IPS DF 6.9 (cell line): ENCODE measurements at regions not wholly inside any gene's neighbourhood (a gene's known extent, or its start where the extent isn't known, plus 50 kb on each side); places are given as distances from the start of the nearest gene placed in this dataset.

Source experiments
- DNase-seq: peaks from one replicate; pipeline ENCODE4 v3.0.0-alpha.2; 2013; ENCODE audit warnings: low read depth, low spot score
- H3K27ac ChIP-seq: one replicate; pipeline ENCODE4 v1.5.1; 2013; ENCODE audit warnings: low read length, control low read depth
- H3K27me3 ChIP-seq: 2 replicates; pipeline ENCODE4 v1.6.1; 2013; ENCODE audit warnings: mild to moderate bottlenecking, low read length; ENCODE audit not compliant: control insufficient read depth, insufficient read depth
- H3K36me3 ChIP-seq: 2 replicates; pipeline ENCODE4 v1.6.1; 2013; ENCODE audit warnings: low read length; ENCODE audit not compliant: control insufficient read depth, insufficient read depth
- H3K4me1 ChIP-seq: 2 replicates; pipeline ENCODE4 v1.6.1; 2013; ENCODE audit warnings: low read length; ENCODE audit not compliant: control insufficient read depth, insufficient read depth
- H3K4me3 ChIP-seq: 2 replicates; pipeline ENCODE4 v1.5.1; 2013; ENCODE audit warnings: mild to moderate bottlenecking, low read length
- H3K9me3 ChIP-seq: 2 replicates; pipeline ENCODE4 v1.6.1; 2013; ENCODE audit warnings: low read length, inconsistent platforms; ENCODE audit not compliant: control insufficient read depth, insufficient read depth
- whole genome bisulfite sequencing: extraction: QIAGEN DNeasy Blood & Tissue Kit; methylation state at CpG from one replicate; pipeline ENCODE4 v1.1.7; 2013; ENCODE audit warnings: mixed read lengths, missing lambda C conversion rate; ENCODE audit not compliant: insufficient read length, insufficient coverage; 5-methylcytosine and 5-hydroxymethylcytosine counted together

DNA sequence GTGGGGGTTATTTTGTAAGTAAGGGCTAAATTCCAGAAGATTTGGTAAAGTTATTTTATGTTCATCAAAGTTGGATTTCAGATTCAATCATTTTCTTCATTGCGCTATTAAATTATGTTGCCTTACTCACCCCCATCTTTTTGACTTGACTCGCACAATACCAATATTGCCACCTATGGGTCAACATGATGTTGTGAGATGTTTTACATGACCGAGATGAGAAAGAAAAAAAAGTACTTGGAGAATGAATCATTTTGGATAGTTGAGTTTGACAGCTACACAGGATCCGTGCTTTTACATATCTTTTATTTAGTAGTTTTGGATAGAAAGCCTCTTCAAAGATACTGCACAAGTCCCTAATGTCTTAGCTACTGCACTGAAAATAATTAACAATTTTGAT, 224.2 kb upstream of the EMCN start:
- Histone ChIP-seq H3K4me3 (no peak overlapping the region), H3K4me1 (no peaks in the 10 kb centered on the region), H3K27ac (no peak overlapping the region), H3K36me3 (no peaks in the 10 kb centered on the region), H3K9me3 (no peaks in the 10 kb centered on the region), H3K27me3 (no peaks in the 10 kb centered on the region)
- DNase-seq, result no peak
- no CpG with 5 or more reads among the region's 4 CpGs for WGBS

- WGBS, result no CpG with 5 or more reads among the region's 2 CpGs
Measured at GRCh38 chr4:100739426-100739825, 221.6 kb upstream of the EMCN start.

GRCh38 chr4:100738196-100739165, 220.7 kb upstream of the EMCN start:
- H3K27me3 ChIP-seq, result no peaks in the 10 kb centered on the region
- no peak overlapping the region for H3K27ac ChIP-seq
- DNase-seq, result no peak
- H3K4me3 ChIP-seq, result no peak overlapping the region
- no peaks in the 10 kb centered on the region for H3K4me1 ChIP-seq
- H3K36me3 ChIP-seq, result no peaks in the 10 kb centered on the region
- no peaks in the 10 kb centered on the region for H3K9me3 ChIP-seq
- WGBS, result no CpG with 5 or more reads among the region's 7 CpGs

More at GRCh38 chr4:100739426-100739825, 221.6 kb upstream of the EMCN start:
- H3K27ac ChIP-seq, result no peak overlapping the region
- H3K36me3 ChIP-seq, result no peaks in the 10 kb centered on the region
- H3K4me3 ChIP-seq, result no peak overlapping the region
- no peaks in the 10 kb centered on the region for H3K27me3 ChIP-seq
- H3K4me1 ChIP-seq, result no peaks in the 10 kb centered on the region
- H3K9me3 ChIP-seq, result no peaks in the 10 kb centered on the region
- DNase-seq, result no peak

- Histone ChIP-seq H3K36me3 (no peaks in the 10 kb centered on the region), H3K4me3 (no peak overlapping the region), H3K27me3 (no peaks in the 10 kb centered on the region), H3K27ac (no peak overlapping the region), H3K9me3 (no peaks in the 10 kb centered on the region), H3K4me1 (no peaks in the 10 kb centered on the region)
- no peak for DNase-seq
- WGBS, result no CpG with 5 or more reads among the region's 2 CpGs
Measured at GRCh38 chr4:100736641-100737451, 219.0 kb upstream of the EMCN start.

DNA sequence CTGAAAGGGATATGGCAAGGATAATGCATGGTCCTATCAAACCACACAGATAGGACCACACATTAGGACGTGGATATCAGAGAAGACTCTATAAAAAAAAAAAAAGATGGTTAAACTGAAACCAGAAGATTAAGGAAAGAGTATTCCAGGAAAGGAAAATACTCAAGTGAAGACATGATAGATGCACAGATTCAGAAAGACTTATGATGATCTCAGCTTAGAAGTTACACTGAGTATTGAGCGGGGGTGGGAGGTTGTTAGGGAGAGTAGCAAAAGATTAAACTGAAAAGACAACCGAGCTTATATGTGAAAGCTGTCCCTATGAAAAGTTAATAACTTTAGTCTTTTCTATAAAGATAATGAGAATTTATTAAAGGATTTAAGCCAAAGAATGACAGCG, 211.0 kb upstream of the EMCN start:
- Histone ChIP-seq H3K27ac (no peak overlapping the region), H3K27me3 (no peaks in the 10 kb centered on the region), H3K9me3 (no peaks in the 10 kb centered on the region), H3K36me3 (no peaks in the 10 kb centered on the region), H3K4me1 (no peaks in the 10 kb centered on the region), H3K4me3 (no peak overlapping the region)
- 100% methylated on average over 1 of the region's 4 CpGs for WGBS
- DNase-seq, result no peak

GRCh38 chr4:100722866-100723459, 205.1 kb upstream of the EMCN start:
- Histone ChIP-seq H3K4me3 (no peak overlapping the region), H3K4me1 (no peaks in the 10 kb centered on the region), H3K9me3 (no peaks in the 10 kb centered on the region), H3K27ac (no peak overlapping the region), H3K36me3 (no peaks in the 10 kb centered on the region), H3K27me3 (no peaks in the 10 kb centered on the region)
- no peak for DNase-seq
- WGBS, result no CpG with 5 or more reads among the region's 3 CpGs

DNA sequence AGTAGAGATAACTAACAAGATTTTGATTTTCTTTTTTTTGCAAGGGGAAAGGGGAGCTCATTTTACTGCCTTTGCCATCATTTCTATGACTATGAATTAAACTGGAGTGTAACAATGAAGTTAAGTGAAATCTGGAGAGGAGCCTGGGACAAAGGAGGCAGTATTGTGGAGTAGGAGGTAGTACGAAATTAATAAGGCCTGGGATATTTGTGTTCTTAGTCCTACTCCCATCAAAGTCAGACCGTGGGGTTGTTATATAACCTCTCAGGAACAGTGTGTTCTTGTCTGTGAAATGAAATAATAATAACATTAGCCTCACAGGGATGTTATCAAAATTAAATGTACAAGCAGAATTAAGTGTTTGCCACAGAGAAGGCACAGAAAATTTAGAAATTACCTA, 204.3 kb upstream of the EMCN start:
- no CpG with 5 or more reads among the region's 2 CpGs for WGBS
- Histone ChIP-seq H3K27ac (no peak overlapping the region), H3K4me3 (no peak overlapping the region), H3K27me3 (no peaks in the 10 kb centered on the region), H3K36me3 (no peaks in the 10 kb centered on the region), H3K9me3 (no peaks in the 10 kb centered on the region), H3K4me1 (no peaks in the 10 kb centered on the region)
- DNase-seq, result no peak

DNA sequence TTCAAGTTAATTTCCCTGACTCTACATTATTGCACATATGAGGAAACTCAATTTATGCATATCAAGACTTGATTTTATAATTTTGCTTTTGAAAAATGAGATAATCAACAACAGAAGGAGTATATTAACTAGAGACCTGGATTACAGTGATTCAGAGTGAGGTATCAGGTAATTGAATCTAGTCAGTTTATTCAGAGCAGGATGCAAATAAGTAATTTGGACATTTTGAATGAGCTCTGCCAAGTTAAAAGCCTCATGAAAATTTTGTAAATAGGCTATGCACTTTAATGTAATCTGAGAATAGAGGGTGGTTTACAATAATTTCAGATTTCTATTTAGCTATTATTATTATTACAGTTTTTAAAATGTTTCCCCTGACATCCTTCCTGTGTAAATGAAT, 203.7 kb upstream of the EMCN start:
- Histone ChIP-seq H3K36me3 (no peaks in the 10 kb centered on the region), H3K27ac (no peak overlapping the region), H3K9me3 (no peaks in the 10 kb centered on the region), H3K4me3 (no peak overlapping the region), H3K27me3 (no peaks in the 10 kb centered on the region), H3K4me1 (no peaks in the 10 kb centered on the region)
- DNase-seq, result no peak

GRCh38 chr4:100721077-100721476, 203.3 kb upstream of the EMCN start:
- Histone ChIP-seq H3K27me3 (no peaks in the 10 kb centered on the region), H3K9me3 (no peaks in the 10 kb centered on the region), H3K4me3 (no peak overlapping the region), H3K4me1 (no peaks in the 10 kb centered on the region), H3K27ac (no peak overlapping the region), H3K36me3 (no peaks in the 10 kb centered on the region)
- no CpG with 5 or more reads among the region's 2 CpGs for WGBS
- no peak for DNase-seq

DNA sequence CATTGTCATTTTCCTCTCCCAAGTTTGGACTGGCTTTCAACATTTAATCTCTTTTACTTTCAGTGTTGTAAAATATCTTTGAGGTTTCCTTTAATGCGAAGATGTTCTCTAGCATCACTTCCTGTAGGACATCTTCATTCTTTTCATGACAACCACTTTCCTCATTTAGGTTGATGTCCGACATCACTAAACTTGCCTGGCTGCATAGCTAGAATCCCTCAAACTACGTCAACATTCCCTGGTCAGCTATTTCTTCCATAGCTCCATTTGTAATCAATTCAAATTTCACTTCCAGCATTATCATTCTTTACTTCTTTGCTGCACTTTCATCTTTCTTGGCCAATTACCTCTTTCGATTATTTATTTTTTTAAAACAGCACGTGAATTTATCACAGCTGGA, 198.6 kb upstream of the EMCN start:
- Histone ChIP-seq H3K27me3 (no peaks in the 10 kb centered on the region), H3K36me3 (no peaks in the 10 kb centered on the region), H3K9me3 (no peaks in the 10 kb centered on the region), H3K27ac (no peak overlapping the region), H3K4me1 (no peaks in the 10 kb centered on the region), H3K4me3 (no peak overlapping the region)
- no peak for DNase-seq
- no CpG with 5 or more reads among the region's 5 CpGs for WGBS
